Breast epithelium (tissue), 4 donors: ENCODE measurements at regions not wholly inside any gene's neighbourhood (a gene's known extent, or its start where the extent isn't known, plus 50 kb on each side); places are given as distances from the start of the nearest gene placed in this dataset.
A peak's percentile ranks its signal among the peaks of the same experiment; 100 is the strongest.

Experiments used
- DNase-seq, 2 donors: peaks; one replicate each; pipeline ENCODE4 v3.0.0-alpha.2; 2019; ENCODE audit warnings: low spot score in 2 of 2
- H3K27ac ChIP-seq, 2 donors: fragments of 200-600 bp; sonication (generic) in 1 of 2; one replicate each; pipeline ENCODE4 v1.5.1; 2016 to 2019; ENCODE audit warnings: mild to moderate bottlenecking in 1 of 2
- H3K27me3 ChIP-seq, 2 donors: fragments of 200-600 bp; sonication (generic) in 1 of 2; one replicate each; pipeline versions ENCODE4 v1.5.1 to v1.6.0; 2017 to 2019; ENCODE audit warnings: control low read depth in 1 of 2, mild to moderate bottlenecking in 1 of 2
- H3K36me3 ChIP-seq: fragments of 200-600 bp; one replicate; pipeline ENCODE4 v1.5.1; 2019
- H3K4me1 ChIP-seq, 2 donors: fragments of 200-600 bp; sonication (generic); one replicate each; pipeline ENCODE4 v1.5.1; 2016 to 2019; ENCODE audit warnings: control low read depth in 1 of 2
- H3K4me3 ChIP-seq, 3 donors: fragments of 200-600 bp; sonication (generic); 1 replicate in 2 of 3; 2 replicates in 1 of 3; pipeline ENCODE4 v1.5.1; 2016 to 2019; ENCODE audit warnings: mild to moderate bottlenecking in 3 of 3, moderate library complexity in 2 of 3
- H3K9me3 ChIP-seq, 2 donors: fragments of 200-600 bp; sonication (generic) in 1 of 2; one replicate each; pipeline ENCODE4 v1.5.1; 2016 to 2019; ENCODE audit warnings: control low read depth in 1 of 2
- CTCF ChIP-seq, 3 donors: fragments of 450-650 bp; IDR thresholded peaks; one replicate each; pipeline ENCODE4 v1.5.1; 2016 to 2017; ENCODE audit warnings: antibody characterized with exemption in 3 of 3, mild to moderate bottlenecking in 3 of 3, moderate library complexity in 3 of 3
- POLR2A ChIP-seq: fragments of 450-650 bp; IDR thresholded peaks from one replicate; pipeline ENCODE4 v1.6.1; 2016; ENCODE audit warnings: antibody characterized with exemption, mild to moderate bottlenecking, moderate library complexity
- POLR2AphosphoS5 ChIP-seq, 3 donors: sonication (generic); formaldehyde crosslinking; IDR thresholded peaks; one replicate each; pipeline ENCODE4 v1.6.1; 2017; ENCODE audit warnings: antibody characterized with exemption in 3 of 3
- intact Hi-C: fragments of 100-400 bp; cut with DNase I; formaldehyde crosslinking; loops from one replicate; pipeline ENCODE4 v1.15.1; 2023; ENCODE audit warnings: low total_unique reads

- no peaks in the 10 kb centered on the region for H3K27me3 ChIP-seq
- H3K27ac ChIP-seq, result no peak overlapping the region
- no peaks in the 10 kb centered on the region for H3K9me3 ChIP-seq
- TF ChIP-seq POLR2A (no peak), CTCF (IDR thresholded peaks at IDR 0.05) (no peak), POLR2AphosphoS5 (IDR thresholded peaks at IDR 0.05) (no peak)
- H3K36me3 ChIP-seq, result no peaks in the 10 kb centered on the region
- peaks cover 0 to 5% of the 10 kb centered on the region in 2 donors for H3K4me1 ChIP-seq
- intact Hi-C loops, result no loop called here
- no peak overlapping the region for H3K4me3 ChIP-seq
- no peak for DNase-seq
Measured at GRCh38 chr6:14699803-14700601, 545.9 kb upstream of the JARID2 start.

DNA sequence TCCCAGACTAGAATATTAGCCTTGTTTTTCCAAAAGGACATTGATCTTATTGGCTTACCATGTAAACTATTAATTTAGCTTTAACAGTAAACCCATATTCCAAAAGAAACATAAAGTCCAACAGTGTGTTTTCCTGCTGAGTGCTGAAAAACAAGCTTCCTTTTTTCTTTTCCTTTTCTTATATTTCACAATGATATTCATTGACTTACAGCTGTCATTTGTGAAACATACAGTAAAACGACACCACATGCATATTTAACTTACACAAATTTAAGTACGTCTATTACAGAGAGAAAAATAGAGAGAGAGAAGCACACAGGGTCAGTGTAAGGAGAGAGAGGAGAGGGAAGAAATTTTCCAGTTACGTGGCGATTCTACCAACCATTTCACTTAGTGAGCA, 543.9 kb upstream of the JARID2 start:
- DNase-seq, result no peak
- H3K27me3 ChIP-seq, result no peaks in the 10 kb centered on the region
- intact Hi-C loops, result no loop called here
- no peak overlapping the region for H3K27ac ChIP-seq
- H3K4me1 ChIP-seq, result peaks cover 0 to 5% of the 10 kb centered on the region in 2 donors
- H3K4me3 ChIP-seq, result no peak overlapping the region
- H3K36me3 ChIP-seq, result no peaks in the 10 kb centered on the region
- TF ChIP-seq POLR2AphosphoS5 (IDR thresholded peaks at IDR 0.05) (no peak), POLR2A (no peak), CTCF (IDR thresholded peaks at IDR 0.05) (no peak)
- no peaks in the 10 kb centered on the region for H3K9me3 ChIP-seq

DNA sequence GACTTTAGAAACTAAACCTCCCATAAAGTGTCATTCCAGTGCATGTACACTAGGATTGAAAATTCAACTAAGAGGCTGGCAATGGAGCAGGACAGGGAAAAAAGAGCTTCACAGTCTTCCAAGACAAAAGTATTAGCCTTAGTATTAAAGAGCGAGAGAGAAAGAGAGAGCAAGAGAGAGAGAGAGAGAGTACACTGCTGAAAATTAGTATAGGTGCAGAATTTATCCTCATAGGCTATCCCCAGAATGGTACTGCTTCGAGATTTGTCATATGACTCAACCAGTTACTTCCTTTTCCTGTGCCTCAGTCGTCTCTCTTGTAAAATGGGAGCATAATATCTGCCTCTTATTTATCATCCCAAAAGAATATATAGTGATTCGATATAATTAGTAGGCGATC, 543.2 kb upstream of the JARID2 start:
- Histone ChIP-seq H3K27ac (no peak overlapping the region), H3K36me3 (no peaks in the 10 kb centered on the region), H3K4me3 (no peak overlapping the region), H3K4me1 (peaks cover 0 to 5% of the 10 kb centered on the region in 2 donors), H3K27me3 (no peaks in the 10 kb centered on the region), H3K9me3 (no peaks in the 10 kb centered on the region)
- no peak for DNase-seq
- TF ChIP-seq POLR2A, result no peak
- TF ChIP-seq POLR2AphosphoS5 (IDR thresholded peaks at IDR 0.05), result no peak
- no peak for TF ChIP-seq CTCF (IDR thresholded peaks at IDR 0.05)
- intact Hi-C loops, result no loop called here

GRCh38 chr6:14703586-14703985, 542.3 kb upstream of the JARID2 start:
- no peak for TF ChIP-seq CTCF (IDR thresholded peaks at IDR 0.05)
- no peak for TF ChIP-seq POLR2AphosphoS5 (IDR thresholded peaks at IDR 0.05)
- no peak for TF ChIP-seq POLR2A
- Histone ChIP-seq H3K9me3 (no peaks in the 10 kb centered on the region), H3K27me3 (no peaks in the 10 kb centered on the region), H3K27ac (no peak overlapping the region), H3K4me3 (no peak overlapping the region), H3K4me1 (peaks cover 0 to 5% of the 10 kb centered on the region in 2 donors), H3K36me3 (no peaks in the 10 kb centered on the region)
- intact Hi-C loops, result no loop called here
- no peak for DNase-seq

DNA sequence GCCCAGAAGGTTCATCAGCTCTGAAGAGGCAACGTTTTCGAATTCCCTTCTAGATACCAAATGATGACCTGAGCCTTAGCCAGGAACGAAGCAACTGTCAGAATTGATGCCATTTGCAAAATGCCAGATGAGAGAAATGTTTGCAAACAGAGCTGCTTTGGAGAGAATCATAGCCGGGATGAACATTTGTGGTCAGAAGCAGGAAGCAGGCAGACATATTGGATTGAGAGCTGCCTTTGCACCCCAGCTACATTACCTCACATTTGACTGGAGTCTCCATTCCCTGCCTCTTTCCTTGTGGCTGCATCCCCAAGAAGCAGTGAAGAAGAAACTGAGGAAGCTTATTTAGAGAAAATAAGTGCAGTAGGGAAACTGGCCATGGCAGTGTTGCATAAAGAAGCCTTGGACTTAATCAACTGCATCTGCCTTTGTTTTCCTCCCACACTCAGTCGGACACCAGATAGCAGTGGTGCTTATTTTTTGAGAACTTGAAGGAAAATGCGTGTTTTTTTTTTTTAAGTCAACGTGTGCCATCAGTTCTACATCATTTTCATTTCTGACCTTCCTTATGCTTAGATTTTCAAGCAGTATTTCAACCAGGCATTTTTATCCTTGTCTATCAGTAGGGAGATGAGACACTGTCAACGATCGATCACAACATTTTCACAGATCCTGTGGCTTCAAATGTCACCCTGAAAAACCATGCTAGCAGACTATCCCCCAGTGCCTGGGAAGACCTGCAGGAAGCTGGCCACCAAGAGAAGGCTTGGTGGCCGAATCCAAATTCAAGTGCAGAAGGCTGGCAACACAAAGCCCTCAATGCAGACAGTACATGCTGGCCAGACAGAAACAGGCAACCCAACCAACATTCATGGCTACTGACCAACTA, 541.2 kb upstream of the JARID2 start:
- Histone ChIP-seq H3K4me3 (no peak overlapping the region), H3K27me3 (no peaks in the 10 kb centered on the region), H3K9me3 (no peaks in the 10 kb centered on the region), H3K27ac (peak overlapping the region; percentile 75 to 86), H3K4me1 (peaks cover 0 to 5% of the 10 kb centered on the region in 2 donors), H3K36me3 (no peaks in the 10 kb centered on the region)
- no peak for DNase-seq
- no peak for TF ChIP-seq POLR2AphosphoS5 (IDR thresholded peaks at IDR 0.05)
- TF ChIP-seq CTCF (IDR thresholded peaks at IDR 0.05), result no peak
- TF ChIP-seq POLR2A, result no peak
- intact Hi-C loops, result no loop called here
